ENCODE measurements at regions not wholly inside any gene's neighbourhood (a gene's known extent, or its start where the extent isn't known, plus 50 kb on each side); places are given as distances from the start of the nearest gene placed in this dataset.

GRCh38 chr10:111525696-111526095 lies 448.9 kb downstream of the ADRA2A start:
- TF ChIP-seq, protein P1, sequence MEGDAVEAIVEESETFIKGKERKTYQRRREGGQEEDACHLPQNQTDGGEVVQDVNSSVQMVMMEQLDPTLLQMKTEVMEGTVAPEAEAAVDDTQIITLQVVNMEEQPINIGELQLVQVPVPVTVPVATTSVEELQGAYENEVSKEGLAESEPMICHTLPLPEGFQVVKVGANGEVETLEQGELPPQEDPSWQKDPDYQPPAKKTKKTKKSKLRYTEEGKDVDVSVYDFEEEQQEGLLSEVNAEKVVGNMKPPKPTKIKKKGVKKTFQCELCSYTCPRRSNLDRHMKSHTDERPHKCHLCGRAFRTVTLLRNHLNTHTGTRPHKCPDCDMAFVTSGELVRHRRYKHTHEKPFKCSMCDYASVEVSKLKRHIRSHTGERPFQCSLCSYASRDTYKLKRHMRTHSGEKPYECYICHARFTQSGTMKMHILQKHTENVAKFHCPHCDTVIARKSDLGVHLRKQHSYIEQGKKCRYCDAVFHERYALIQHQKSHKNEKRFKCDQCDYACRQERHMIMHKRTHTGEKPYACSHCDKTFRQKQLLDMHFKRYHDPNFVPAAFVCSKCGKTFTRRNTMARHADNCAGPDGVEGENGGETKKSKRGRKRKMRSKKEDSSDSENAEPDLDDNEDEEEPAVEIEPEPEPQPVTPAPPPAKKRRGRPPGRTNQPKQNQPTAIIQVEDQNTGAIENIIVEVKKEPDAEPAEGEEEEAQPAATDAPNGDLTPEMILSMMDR (IDR thresholded peaks at IDR 0.05), result no peak
- TF ChIP-seq EZH2 (IDR thresholded peaks at IDR 0.05; ENCODE audit: borderline replicate concordance, insufficient read depth, low read depth, low read length, poor library complexity, severe bottlenecking), result no peak
